Thyroid gland (tissue), 4 donors: ENCODE measurements at regions not wholly inside any gene's neighbourhood (a gene's known extent, or its start where the extent isn't known, plus 50 kb on each side); places are given as distances from the start of the nearest gene placed in this dataset.

Experiments used
- DNase-seq, 2 donors: peaks; one replicate each; pipeline ENCODE4 v3.0.0-alpha.2; 2019
- H3K27ac ChIP-seq, 3 donors: fragments of 200-600 bp; sonication (generic); 1 replicate in 2 of 3; 2 replicates in 1 of 3; pipeline ENCODE4 v1.5.1; 2016 to 2019; ENCODE audit warnings: mild to moderate bottlenecking in 1 of 3, moderate library complexity in 1 of 3
- H3K27me3 ChIP-seq: fragments of 200-600 bp; sonication (generic); one replicate; pipeline ENCODE4 v1.5.1; 2019
- H3K36me3 ChIP-seq, 2 donors: fragments of 200-600 bp; sonication (generic); one replicate each; pipeline ENCODE4 v1.5.1; 2016 to 2019
- H3K4me1 ChIP-seq, 2 donors: fragments of 200-600 bp; sonication (generic); one replicate each; pipeline ENCODE4 v1.5.1; 2017 to 2019
- H3K4me3 ChIP-seq, 3 donors: fragments of 200-600 bp; sonication (generic); replicated peaks in 1 of 3; 1 replicate in 2 of 3; 2 replicates in 1 of 3; pipeline ENCODE4 v1.5.1; 2016; ENCODE audit warnings: mild to moderate bottlenecking in 1 of 3
- H3K9me3 ChIP-seq: fragments of 200-600 bp; sonication (generic); one replicate; pipeline ENCODE4 v1.5.1; 2017
- POLR2A ChIP-seq, 2 donors: fragments of 450-650 bp; IDR thresholded peaks; one replicate each; pipeline ENCODE4 v1.6.1; 2017; ENCODE audit warnings: antibody characterized with exemption in 2 of 2, mild to moderate bottlenecking in 2 of 2, moderate library complexity in 1 of 2
- WGBS, 2 donors: methylation state at CpG; one replicate each; pipeline ENCODE4 v1.1.5; 2017; 5-methylcytosine and 5-hydroxymethylcytosine counted together
- intact Hi-C: fragments of 100-400 bp; cut with DNase I; formaldehyde crosslinking; loops from one replicate; pipeline ENCODE4 v1.15.1; 2023
- TF ChIP-seq, protein P1 (sequence below), 6 experiments: fragments of 200-600 bp in 3 of 6; fragments of 450-650 bp in 3 of 6; sonication (generic) in 3 of 6; IDR thresholded peaks; one replicate each; pipeline ENCODE4 v1.5.1; 2016 to 2019; ENCODE audit warnings: antibody characterized with exemption in 6 of 6, mild to moderate bottlenecking in 2 of 6, inconsistent platforms in 1 of 6, moderate library complexity in 1 of 6

DNA sequence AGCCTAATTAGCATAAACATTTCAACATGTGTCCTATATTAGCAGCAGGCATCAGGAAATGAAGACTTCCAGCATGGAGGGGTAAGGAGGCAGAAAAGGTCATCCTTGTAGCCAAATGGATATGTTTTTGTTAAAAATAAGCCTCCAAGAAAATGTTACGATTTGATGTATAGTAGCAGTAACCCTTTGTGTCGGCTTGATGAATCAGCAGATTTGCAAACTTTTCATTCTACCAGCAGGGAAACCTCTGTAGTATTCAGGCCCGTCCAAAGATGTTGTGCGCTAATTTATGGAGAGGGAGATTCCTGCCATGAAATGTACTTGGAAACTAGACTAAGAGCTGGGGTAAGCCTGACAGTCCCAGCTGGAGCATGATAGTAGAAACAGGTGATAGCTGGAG lies 780.8 kb upstream of the KLHL29 start:
- no peaks in the 10 kb centered on the region for H3K36me3 ChIP-seq
- H3K27me3 ChIP-seq = no peaks in the 10 kb centered on the region

DNA sequence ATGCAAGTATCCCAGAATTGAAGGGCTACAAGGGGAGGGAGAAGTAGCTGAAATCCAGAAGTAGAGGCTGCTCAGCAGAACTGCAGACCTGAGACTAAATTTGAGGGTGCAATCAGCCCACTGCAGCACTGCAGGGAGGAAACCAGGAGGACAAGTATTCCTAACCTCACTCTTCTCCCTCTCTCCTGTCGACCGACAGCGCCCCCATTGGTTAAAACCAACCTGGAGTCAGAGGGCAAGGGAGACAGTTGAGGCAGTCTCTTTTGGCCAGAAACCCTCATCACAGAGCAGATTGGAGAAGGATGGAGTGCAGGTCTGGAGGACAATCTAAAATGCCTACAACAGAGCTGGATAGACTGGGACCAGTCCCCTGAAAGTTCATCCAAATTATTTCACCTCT lies 768.9 kb upstream of the KLHL29 start:
- intact Hi-C loops = no loop called here
- Histone ChIP-seq H3K36me3 (no peaks in the 10 kb centered on the region), H3K4me3 (no peak overlapping the region), H3K27ac (no peak overlapping the region), H3K4me1 (no peaks in the 10 kb centered on the region), H3K9me3 (no peaks in the 10 kb centered on the region), H3K27me3 (no peaks in the 10 kb centered on the region)
- WGBS, 2 donors = 67 to 72% methylated on average over 3 of the region's 3 CpGs
- DNase-seq = no peak
- TF ChIP-seq POLR2A (IDR thresholded peaks at IDR 0.05) = no peak
- TF ChIP-seq, protein P1, sequence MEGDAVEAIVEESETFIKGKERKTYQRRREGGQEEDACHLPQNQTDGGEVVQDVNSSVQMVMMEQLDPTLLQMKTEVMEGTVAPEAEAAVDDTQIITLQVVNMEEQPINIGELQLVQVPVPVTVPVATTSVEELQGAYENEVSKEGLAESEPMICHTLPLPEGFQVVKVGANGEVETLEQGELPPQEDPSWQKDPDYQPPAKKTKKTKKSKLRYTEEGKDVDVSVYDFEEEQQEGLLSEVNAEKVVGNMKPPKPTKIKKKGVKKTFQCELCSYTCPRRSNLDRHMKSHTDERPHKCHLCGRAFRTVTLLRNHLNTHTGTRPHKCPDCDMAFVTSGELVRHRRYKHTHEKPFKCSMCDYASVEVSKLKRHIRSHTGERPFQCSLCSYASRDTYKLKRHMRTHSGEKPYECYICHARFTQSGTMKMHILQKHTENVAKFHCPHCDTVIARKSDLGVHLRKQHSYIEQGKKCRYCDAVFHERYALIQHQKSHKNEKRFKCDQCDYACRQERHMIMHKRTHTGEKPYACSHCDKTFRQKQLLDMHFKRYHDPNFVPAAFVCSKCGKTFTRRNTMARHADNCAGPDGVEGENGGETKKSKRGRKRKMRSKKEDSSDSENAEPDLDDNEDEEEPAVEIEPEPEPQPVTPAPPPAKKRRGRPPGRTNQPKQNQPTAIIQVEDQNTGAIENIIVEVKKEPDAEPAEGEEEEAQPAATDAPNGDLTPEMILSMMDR (IDR thresholded peaks at IDR 0.05) = no peak

More for the DNA sequence above, 780.8 kb upstream of the KLHL29 start:
- WGBS, 2 donors = 84 to 87% methylated on average over 4 of the region's 4 CpGs
- DNase-seq = no peak
- no peaks in the 10 kb centered on the region for H3K4me1 ChIP-seq
- H3K27ac ChIP-seq = no peak overlapping the region
- intact Hi-C loops = no loop called here
- no peak for TF ChIP-seq POLR2A (IDR thresholded peaks at IDR 0.05)
- TF ChIP-seq, protein P1 (IDR thresholded peaks at IDR 0.05) = no peak
- no peak overlapping the region for H3K4me3 ChIP-seq
- no peaks in the 10 kb centered on the region for H3K9me3 ChIP-seq

DNA sequence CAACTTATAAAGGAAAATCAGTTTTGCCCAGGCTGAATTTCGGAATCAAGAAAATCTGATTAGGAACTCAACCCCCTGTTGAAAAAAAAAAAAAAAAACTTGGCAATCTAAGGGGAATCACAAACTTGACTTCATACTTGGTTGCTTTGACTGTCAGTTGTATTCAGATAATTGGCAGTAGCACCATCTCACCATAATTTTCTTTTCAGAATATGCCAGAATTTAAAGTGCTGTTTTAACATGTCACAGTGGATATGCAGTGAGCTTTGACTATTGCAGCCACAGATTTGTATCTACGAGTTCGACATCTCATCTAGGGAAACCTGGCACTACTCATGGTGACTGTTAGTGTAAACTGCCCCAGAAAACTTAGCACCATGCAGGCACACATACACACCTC lies 761.4 kb upstream of the KLHL29 start:
- 82 to 91% methylated on average over 3 of the region's 3 CpGs for WGBS, 2 donors
- intact Hi-C loops = no loop called here
- Histone ChIP-seq H3K27ac (no peak overlapping the region), H3K9me3 (no peaks in the 10 kb centered on the region), H3K4me3 (no peak overlapping the region), H3K36me3 (no peaks in the 10 kb centered on the region), H3K27me3 (no peaks in the 10 kb centered on the region), H3K4me1 (no peaks in the 10 kb centered on the region)
- TF ChIP-seq, protein P1 (IDR thresholded peaks at IDR 0.05) = no peak
- no peak for TF ChIP-seq POLR2A (IDR thresholded peaks at IDR 0.05)
- DNase-seq = no peak

DNA sequence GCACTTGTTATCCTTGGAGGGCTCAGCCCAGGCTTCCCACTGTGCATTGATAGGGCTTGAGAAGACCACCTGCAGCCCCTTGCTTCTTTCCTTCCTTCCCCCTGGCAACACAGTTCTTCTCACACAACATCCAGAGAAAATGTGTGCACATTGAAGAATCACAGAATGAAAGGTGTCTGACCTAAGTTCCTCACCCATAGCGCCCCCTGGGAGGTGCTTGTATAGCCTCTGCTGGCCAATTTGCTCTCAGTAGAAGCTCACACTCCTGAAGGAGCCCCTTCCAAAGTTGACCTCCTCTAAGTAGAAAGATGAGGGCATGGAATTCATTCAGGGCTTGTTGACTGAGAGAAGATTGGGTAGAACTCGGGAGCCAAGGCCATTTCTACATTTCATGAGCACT lies 758.4 kb upstream of the KLHL29 start:
- DNase-seq = peak in 1 of 2 donors; percentile 2
- Histone ChIP-seq H3K36me3 (no peaks in the 10 kb centered on the region), H3K4me3 (no peak overlapping the region), H3K27ac (no peak overlapping the region), H3K9me3 (no peaks in the 10 kb centered on the region), H3K27me3 (no peaks in the 10 kb centered on the region), H3K4me1 (no peaks in the 10 kb centered on the region)
- WGBS, 2 donors = 40 to 53% methylated on average over 2 of the region's 2 CpGs
- intact Hi-C loops = no loop called here
- TF ChIP-seq POLR2A (IDR thresholded peaks at IDR 0.05) = no peak
- TF ChIP-seq, protein P1 (IDR thresholded peaks at IDR 0.05) = no peak

DNA sequence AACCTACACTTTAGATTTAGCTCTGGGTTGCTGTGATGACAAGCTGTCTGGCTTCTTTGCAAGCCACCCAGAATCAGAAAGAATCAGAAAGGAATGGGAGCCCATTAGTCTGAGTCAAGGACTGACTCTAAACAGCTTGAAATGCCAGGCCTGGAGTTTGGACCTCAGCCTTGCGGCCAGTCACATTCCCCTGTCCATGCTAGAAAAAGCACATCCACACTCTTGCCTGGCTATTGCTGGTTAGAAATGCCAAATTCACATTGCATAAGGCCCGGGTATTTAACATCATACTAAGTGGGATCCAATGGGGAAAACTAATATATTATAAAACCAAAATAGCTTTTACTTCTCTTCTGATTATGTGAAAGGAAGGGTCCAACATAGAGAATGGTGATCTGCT lies 756.8 kb upstream of the KLHL29 start:
- H3K4me1 ChIP-seq = no peaks in the 10 kb centered on the region
- DNase-seq = no peak
- H3K36me3 ChIP-seq = no peaks in the 10 kb centered on the region
- H3K27me3 ChIP-seq = no peaks in the 10 kb centered on the region
- intact Hi-C loops = no loop called here
- H3K9me3 ChIP-seq = no peaks in the 10 kb centered on the region
- WGBS, 2 donors = 76 to 79% methylated on average over 2 of the region's 2 CpGs
- H3K27ac ChIP-seq = no peak overlapping the region
- H3K4me3 ChIP-seq = no peak overlapping the region
- TF ChIP-seq POLR2A (IDR thresholded peaks at IDR 0.05) = no peak
- TF ChIP-seq, protein P1 (IDR thresholded peaks at IDR 0.05) = no peak
